Hematopoietic multipotent progenitor cell (in vitro differentiated cells): ENCODE measurements at regions not wholly inside any gene's neighbourhood (a gene's known extent, or its start where the extent isn't known, plus 50 kb on each side); places are given as distances from the start of the nearest gene placed in this dataset.

ENCODE experiments used
- DNase-seq, 3 donors: peaks; one replicate each; pipeline ENCODE4 v3.0.0-alpha.2; 2011 to 2015; ENCODE audit warnings: low read depth in 2 of 3, low spot score in 2 of 3

- DNase-seq: no peak
Observed at GRCh38 chr5:135220394-135221186, 178.4 kb downstream of the MACROH2A1 start.

DNA sequence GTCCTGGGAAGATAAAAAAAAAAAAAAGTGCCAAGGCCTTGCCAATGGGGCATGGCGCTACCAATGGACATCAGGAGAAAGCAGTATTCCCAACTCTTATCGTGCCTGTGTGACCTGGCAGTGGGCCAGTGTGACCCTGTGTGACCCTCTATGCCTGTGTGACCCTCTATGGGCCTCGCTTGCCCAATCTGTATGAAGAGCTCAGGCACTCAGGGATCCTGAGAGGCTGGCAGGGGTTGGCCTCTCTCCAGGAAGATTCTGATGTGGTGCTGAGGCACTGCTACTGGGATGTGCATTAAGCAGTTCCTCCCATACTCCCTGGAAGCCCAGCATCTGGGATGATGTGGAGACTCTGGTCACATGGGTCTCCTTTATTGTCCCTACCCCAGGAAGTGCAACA lies 179.2 kb downstream of the MACROH2A1 start:
- no peak for DNase-seq

- no peak for DNase-seq
Observed at GRCh38 chr5:135218790-135219568, 180.1 kb downstream of the MACROH2A1 start.

- DNase-seq: no peak
Observed at GRCh38 chr5:135218486-135218755, 180.6 kb downstream of the MACROH2A1 start.

GRCh38 chr5:135217669-135218485 lies 181.2 kb downstream of the MACROH2A1 start:
- no peak for DNase-seq

- no peak for DNase-seq
Observed at GRCh38 chr5:135216471-135217343, 182.3 kb downstream of the MACROH2A1 start.

GRCh38 chr5:135215617-135216470 lies 181.8 kb upstream of the PITX1 start:
- no peak for DNase-seq

DNA sequence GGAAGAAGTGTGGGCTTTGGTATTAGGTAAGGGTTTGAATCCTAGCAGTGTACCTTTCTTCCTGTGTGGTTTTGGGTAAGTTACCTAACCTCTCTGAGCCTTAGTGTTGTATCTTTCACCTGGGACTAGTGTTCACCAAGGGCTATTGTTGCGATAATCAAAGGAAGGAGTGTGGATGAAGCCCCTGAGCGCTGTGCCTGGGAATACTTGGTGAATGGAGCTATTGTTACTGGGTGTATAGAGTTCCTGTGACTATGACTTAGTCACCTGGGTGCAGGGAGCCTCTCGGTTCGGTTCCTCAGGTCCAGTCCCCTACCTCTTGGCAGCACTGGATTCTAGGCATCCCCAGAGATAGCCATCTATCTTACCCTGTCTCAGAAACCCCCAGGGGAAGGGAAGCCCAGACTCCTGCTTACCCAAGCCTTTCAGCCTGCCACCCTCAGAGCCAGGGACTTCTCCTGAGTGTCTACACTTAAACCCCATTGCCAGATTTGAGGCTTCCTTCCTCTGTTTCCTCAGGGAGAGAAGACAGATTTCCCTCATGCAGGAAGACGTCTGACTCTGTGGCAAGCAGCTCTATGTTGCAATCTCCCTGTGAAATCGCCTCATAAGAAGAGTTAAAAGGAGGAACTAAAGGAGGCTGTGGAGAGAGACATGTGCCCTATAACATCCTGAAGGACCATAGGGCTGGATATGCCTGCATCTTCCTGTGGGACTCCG lies 181.0 kb upstream of the PITX1 start:
- peak in 1 of 3 donors; percentile 26 for DNase-seq

- DNase-seq: no peak
Observed at GRCh38 chr5:135213466-135214239, 179.6 kb upstream of the PITX1 start.

- no peak for DNase-seq
Observed at GRCh38 chr5:135213027-135213386, 179.0 kb upstream of the PITX1 start.

GRCh38 chr5:135212361-135213026 lies 178.5 kb upstream of the PITX1 start:
- no peak for DNase-seq

DNA sequence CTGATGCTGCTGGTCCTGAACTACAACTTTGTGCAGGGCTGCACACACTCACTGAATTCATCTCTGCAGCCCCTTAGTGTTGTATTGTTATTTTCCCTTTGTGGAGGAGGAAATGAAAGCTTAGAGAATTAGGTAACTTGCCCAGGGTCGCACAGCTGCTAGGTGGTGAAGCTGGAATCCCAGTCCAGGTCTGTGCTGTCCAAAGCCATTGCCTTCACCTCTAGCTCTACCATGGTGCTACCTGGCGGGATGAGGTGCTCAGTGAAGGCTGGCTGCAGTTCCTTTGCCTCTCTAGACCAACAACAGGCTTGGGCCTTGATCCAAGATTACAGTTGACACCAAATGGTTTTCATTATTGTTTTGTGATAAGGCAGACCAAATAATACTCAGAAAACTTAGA lies 177.8 kb upstream of the PITX1 start:
- DNase-seq: no peak

- no peak for DNase-seq
Observed at GRCh38 chr5:135211083-135211790, 177.2 kb upstream of the PITX1 start.

DNA sequence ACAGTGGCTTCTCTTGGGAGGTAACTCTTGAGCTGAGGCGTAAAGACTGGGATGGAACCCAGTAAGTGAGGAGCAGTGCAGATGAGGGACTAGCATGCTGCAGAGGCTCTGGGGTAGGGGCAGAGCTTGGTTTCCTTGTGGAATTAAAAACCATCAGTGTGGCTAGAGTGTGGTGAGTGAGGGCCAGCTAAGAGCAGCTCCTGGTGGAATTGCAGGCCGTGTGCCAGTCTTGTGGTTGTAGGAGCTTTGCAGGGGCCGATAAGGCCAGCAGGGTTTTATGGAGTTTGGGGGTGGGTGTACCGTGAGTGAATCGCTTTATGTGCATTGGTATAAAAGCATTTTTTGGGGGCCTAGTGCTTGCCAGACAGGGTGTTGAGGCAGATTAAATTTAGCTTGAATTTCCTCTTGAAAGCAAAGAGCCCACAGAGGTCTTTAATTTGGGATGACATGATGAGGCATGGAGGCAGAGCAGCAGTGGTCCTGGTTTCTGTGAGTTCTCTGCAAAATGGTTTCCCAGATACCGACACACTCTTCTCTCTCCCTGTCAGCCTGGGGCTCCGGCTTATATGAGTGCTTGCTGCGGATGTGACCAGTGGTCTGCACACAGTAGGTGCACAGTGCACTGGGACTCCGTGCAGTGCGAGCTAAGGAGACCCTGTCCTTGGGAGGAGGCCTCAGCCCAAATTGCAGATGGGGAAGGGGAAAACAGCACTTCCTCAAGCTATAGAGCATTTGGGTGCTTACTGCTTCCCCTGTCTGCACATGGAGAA lies 176.4 kb upstream of the PITX1 start:
- no peak for DNase-seq

DNA sequence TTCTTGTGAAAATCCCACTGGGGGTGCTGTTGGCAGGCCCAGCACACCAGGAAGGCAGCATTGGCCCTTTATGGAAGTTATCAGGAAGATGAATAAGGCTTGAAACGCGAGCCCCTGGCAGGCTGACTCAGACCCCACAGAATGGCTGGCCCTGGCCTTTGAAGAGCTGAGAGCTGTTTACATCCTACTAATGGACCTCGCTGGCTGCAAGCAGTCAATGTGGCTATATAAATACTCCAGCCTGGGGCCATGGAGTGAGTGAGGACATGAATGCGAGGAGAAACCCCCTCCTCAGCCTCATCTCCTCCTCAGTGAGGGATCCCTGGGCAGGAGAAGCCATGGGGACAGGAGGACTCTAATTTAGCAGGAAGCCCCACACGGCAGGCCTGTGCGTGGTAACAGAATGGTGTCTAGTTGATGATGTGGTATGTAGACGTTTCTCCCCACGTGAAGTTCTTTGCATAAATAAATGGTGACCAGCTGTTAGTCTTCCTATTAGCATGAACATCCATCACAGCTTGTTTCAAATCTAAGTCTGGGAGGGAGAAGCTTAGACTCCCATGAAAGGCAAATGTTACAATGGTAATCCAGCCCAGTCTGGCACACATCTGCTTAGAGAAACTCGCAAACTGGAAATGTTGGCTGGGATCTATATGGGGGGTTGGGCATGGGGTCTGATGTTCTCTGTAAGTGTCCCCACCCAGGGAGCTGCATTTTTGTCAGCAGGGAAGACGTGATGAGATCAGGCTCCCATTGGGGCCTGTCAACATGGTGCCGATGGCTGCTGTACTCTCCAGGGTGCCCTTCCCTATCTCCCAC lies 175.1 kb upstream of the PITX1 start:
- DNase-seq: no peak

GRCh38 chr5:135208555-135208902 lies 174.5 kb upstream of the PITX1 start:
- no peak for DNase-seq
